ENCODE measurements at regions not wholly inside any gene's neighbourhood (a gene's known extent, or its start where the extent isn't known, plus 50 kb on each side); places are given as distances from the start of the nearest gene placed in this dataset.
A peak's percentile ranks its signal among the peaks of the same experiment; 100 is the strongest.

- H3K4me3 ChIP-seq (ENCODE audit: low read length): no peak overlapping the region
- TF ChIP-seq CTCF (conservative IDR thresholded peaks at IDR 0.05; ENCODE audit: low read length): no peak
- no peak for DNase-seq (ENCODE audit: low read depth)
These were observed 297.1 kb upstream of the KIF2B start for GRCh38 chr17:53525590-53525989.

- no peak overlapping the region for H3K4me3 ChIP-seq (ENCODE audit: low read length)
- TF ChIP-seq CTCF (conservative IDR thresholded peaks at IDR 0.05; ENCODE audit: low read length): peak; percentile 20; the same call in 1 of the 2 replicates
- no peak for DNase-seq (ENCODE audit: low read depth)
These were observed 306.1 kb upstream of the KIF2B start for GRCh38 chr17:53516636-53517035.

GRCh38 chr17:53499277-53499676, 323.4 kb upstream of the KIF2B start:
- no peak for TF ChIP-seq CTCF (conservative IDR thresholded peaks at IDR 0.05; ENCODE audit: low read length)
- no peak overlapping the region for H3K4me3 ChIP-seq (ENCODE audit: low read length)
- DNase-seq (ENCODE audit: low read depth): no peak

GRCh38 chr17:53496356-53496755, 326.4 kb upstream of the KIF2B start:
- DNase-seq (ENCODE audit: low read depth): no peak
- no peak for TF ChIP-seq CTCF (conservative IDR thresholded peaks at IDR 0.05; ENCODE audit: low read length)
- no peak overlapping the region for H3K4me3 ChIP-seq (ENCODE audit: low read length)

- TF ChIP-seq CTCF (conservative IDR thresholded peaks at IDR 0.05; ENCODE audit: low read length): no peak
- H3K4me3 ChIP-seq (ENCODE audit: low read length): no peak overlapping the region
- DNase-seq (ENCODE audit: low read depth): no peak
These were observed 330.2 kb upstream of the KIF2B start for GRCh38 chr17:53492532-53492931.

- H3K4me3 ChIP-seq (ENCODE audit: low read length): no peak overlapping the region
- no peak for TF ChIP-seq CTCF (conservative IDR thresholded peaks at IDR 0.05; ENCODE audit: low read length)
- DNase-seq (ENCODE audit: low read depth): no peak
These were observed 332.2 kb upstream of the KIF2B start for GRCh38 chr17:53490447-53490968.

GRCh38 chr17:53483704-53484103, 339.0 kb upstream of the KIF2B start:
- no peak overlapping the region for H3K4me3 ChIP-seq (ENCODE audit: low read length)
- TF ChIP-seq CTCF (conservative IDR thresholded peaks at IDR 0.05; ENCODE audit: low read length): no peak
- no peak for DNase-seq (ENCODE audit: low read depth)

Measured in AG10803 (cell line).